Ureter (tissue), 1 donor: ENCODE measurements at regions not wholly inside any gene's neighbourhood (a gene's known extent, or its start where the extent isn't known, plus 50 kb on each side); places are given as distances from the start of the nearest gene placed in this dataset.

Experiments used
- DNase-seq: peaks from one replicate; pipeline ENCODE4 v3.0.0-alpha.2; 2020; ENCODE audit warnings: low spot score
- donor health status: DM: yes; HTN: yes; CAD: no.

DNA sequence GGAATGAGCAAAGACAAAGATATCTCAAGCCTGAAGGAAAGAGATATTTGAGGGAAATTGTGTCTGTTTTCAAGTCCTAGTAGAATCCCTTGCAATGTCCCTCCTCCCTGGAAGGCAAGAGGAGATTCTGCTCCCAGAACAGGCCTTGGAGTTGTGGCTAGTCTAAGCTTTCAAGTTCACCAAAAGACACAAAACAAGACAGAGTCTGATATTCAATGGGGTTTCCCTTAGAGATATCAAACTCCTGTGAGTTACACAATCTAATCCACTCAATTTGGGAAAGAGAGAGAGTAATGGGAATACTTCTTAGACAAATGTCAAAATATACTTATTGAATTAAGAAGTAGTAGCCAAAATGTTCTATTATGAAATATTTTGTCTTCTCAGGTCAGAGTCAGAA lies 162.8 kb upstream of the ADAMTS5 start:
- DNase-seq, result no peak

DNA sequence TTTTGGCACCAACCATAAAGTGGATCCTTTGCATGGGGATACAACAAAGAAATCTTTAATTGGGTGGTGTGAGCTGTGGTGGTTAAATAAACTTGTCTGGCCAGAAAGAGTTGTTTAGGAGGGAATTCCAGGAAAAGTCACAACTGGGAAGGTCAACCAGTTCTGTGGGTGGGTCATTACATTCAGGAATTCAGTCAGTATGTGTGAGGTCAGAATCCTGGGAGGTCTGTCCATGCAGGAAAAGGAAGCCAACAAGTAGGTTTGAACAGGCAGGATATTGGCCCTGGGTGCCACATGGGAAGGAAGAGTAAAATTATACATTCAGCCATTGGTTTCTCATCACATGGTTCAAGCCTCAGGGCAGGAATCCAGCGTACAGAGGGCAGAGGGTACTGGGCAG lies 162.3 kb upstream of the ADAMTS5 start:
- no peak for DNase-seq

DNA sequence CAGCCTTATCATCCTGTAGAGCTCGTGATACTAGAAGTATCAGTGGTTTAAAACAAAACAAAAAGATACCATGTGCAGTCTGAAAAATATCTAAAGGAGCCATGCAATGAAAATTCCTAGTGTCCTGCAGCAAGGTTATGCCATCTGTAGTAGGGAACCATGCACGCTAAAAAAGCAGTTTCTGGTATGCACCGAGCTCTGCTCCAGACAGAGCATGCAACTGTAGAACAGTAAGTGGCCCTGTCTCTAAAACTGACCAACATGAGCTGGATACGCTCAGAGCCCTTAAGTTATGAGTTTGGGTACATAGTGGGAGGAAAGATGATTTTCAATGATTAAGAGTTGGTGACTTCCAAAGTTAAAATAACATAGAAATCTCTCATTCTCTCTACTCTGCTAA lies 159.3 kb upstream of the ADAMTS5 start:
- DNase-seq, result no peak

DNA sequence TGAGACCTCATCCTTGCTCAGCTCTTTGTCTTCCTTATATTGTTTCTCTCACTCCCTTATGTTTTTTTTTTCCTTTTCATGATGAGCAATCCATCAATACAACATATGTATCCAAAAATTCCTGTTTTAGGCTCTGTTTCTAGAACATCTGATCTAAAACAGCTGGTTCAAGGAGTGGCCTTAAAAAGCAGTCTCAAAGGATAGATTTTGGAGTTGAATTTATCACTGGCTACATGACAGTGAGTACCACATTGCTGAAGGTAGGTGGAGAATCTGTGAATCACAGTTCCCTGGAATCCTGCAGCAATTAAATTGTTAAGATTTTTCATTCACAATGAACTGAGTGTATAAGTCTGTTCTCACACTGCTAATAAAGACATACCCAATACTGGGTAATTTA lies 155.8 kb upstream of the ADAMTS5 start:
- no peak for DNase-seq

DNA sequence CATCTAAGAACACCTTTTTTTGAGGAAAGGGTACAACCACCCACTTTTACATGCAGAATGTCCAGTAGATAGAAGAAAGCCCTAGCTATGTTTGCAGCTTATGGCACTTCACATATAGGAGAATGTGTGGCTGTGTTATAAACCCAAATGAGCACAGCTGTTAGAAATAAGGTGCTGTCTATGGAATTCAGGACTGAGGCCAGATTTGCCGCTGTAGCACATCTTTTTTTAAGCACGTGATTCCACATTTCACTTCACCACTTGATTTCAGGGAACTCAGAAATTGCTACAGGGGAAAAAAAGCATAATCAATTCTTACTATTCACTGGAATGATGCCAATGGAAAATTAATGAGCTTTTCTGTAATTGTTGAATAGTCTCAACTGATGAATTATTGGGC lies 147.2 kb upstream of the ADAMTS5 start:
- DNase-seq, result no peak

DNA sequence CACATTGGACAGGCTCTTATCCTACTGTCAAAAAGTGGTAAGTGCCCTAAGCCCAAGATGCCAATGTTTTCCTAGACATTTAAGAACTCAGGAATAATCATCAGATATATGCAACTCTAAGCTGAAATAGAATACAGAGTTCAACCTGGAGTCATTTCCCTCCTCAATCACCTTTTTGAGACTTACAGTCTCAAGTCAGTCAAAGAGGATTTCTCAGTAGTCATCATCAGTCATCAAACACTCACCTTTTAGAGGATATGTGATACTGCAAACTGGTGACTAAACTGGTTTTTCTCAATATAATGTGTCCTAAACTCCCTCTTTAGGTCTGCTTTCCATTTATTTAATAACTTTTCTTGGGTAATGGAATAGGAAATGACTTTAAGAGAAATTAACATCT lies 145.3 kb upstream of the ADAMTS5 start:
- no peak for DNase-seq

DNA sequence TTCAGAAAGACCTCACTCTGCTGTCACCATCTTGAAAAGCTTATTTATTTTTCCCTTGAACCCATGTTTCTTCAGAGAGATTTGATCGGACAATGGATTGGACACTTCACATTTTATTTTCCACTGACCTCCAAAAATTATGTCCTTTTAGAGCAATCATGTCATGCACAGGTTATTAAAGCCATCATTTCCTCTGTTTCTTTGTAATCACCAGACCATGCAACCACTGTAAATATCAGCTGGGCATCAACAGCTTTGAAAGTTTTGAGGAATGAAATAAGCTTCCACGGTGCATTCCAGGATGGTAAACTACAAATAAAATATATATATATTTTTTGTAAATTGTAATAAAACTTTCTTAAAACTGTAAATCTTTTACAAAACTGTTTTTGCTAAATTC lies 144.1 kb upstream of the ADAMTS5 start:
- no peak for DNase-seq

DNA sequence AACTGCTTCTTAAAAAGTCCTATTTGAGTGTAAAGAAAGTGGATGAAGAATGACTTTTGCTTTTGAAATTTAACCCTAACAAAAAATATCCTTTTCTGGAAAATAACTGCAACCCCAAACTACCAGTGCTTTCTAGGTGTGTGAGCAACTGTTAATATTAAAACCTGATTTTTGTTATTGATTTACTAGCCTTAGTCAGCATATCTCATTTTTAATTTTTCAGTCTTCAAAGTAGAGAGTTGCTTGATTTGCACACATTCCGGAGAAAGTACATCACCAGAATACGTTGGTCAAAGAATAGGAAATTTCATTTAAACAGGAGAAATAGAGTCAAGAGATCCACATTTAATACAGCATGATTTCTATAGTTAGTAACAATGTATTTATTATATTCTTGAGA lies 141.8 kb upstream of the ADAMTS5 start:
- DNase-seq, result no peak

DNA sequence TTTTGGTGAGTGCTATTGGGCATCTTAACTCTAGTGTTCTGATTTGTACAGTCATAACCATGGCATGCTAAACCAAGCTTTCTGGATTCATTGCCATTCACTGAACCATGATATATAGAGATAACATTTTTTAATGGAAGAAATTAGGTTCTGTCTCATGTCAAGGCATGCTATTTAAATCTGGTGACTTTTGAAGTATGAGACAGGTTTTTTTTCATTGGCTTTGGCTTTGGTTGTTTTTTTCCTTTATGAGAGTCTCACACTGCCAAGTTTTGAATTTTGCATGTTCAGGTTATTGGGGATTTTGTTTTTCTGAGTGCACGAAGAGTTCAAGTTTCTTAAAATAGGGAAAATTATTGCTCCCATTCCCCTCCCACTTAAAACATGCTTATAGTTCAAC lies 141.3 kb upstream of the ADAMTS5 start:
- DNase-seq, result no peak

DNA sequence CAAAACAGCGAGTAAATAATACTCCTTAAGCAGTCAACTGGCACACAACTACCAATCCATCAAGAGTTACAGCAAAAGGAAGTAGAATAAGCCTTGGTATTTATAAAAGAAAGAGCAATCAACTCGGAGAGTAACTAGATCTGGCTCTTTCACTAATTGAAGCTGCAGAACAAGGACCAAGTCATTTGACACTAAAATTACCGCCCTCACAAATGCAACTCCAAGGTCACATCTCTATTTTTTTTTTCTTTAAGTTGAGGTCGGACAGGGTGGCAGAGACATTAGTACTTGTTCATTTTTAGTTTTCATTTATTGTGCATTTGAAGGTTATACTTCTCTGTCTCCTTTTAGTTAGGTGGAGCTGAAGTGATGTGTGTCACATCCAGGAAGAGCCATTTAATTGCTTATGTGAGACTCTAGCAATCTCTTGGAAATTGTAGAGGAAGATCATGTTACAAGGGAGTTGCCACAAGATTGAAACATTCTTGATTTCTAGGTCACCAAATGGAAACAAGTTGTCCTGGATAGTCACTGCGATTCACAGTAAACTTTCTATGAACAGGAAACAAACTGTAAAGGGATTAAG lies 138.1 kb upstream of the ADAMTS5 start:
- no peak for DNase-seq

DNA sequence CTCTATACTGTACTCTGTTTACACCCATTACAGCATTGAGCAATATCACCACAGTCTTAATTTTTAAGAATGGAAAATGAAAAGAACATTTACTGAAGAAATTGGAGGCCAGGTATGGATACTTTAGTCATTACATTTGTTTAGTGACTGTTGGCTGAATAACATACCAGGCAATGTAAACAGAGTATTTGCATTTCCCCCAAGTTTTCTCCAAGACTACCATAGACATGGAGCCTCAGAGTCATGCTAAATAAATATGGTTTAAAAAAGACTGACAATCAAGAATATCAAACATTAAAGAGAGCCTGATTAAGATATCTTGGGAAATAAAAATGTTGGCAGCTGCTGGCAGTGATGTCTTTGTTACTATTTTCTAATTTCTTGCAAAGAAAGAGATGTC lies 136.9 kb upstream of the ADAMTS5 start:
- no peak for DNase-seq

DNA sequence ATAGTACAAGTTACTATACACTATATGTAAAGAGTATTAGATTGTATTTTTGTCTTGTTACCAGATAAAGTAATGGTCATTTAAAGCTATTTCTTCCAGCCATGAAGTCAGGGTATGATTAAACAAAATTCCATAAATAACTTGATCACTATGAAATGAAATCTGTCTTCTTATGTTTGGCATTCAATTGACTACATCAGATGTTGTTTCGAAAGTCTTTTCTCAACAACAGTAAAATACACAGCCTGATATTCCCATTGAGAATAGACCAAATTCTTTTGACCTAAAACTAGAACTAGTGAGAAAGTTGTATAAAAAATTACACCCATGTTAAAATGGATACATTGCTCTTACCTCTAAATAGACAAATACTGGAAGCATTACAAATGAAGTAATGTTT lies 134.6 kb upstream of the ADAMTS5 start:
- DNase-seq, result no peak

DNA sequence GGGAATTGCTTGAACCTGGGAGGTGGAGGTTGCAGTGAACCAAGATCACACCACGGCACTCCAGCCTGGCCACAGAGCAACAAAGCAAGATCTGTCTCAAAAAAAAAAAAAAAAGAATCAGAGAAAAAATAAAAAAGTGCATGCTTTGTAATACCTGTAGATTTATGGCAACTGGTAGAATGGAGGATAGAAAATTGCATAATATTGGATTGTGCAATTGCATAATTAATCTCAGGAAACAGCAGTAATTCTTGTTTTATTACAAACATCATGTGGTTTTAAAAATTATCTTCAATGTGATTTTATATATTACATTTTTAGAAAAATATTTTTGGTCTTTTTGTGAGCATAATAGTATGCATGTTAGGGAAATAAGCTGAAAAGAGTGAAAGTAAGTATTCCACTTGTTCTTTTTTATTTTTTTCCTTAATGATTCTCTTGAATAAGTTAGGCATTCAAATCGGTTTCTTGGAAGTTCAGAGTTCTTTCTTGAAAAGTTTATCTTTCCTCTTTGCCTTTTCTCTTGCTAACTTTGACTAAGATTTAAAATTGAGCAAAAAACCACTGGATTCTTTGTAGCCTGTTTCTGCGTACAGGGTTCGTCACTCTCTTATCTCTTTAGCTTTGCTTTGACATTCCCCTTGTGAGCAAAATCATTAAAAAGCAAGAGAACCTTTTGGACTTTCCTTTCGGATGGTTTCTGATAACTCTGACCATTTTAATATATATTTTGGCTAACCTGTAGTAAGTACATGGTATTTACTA lies 127.5 kb upstream of the ADAMTS5 start:
- DNase-seq, result no peak

DNA sequence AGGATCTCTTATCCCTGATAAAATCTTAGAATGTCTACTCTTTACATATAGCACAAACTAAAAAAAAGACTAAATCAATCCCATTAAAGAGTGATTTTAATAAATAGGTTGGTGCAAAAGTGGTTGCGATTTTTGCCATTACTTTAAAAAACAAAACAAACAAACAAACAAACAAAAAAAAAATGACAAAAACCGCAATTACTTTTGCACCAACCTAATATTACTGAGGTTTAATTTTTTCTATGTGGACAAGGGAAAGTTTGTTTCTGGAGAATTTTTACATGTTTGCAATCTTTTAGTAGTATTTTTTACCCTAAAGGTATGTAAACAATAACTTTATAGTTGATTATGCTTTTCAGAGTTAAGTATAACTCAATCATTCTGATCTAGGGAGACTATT lies 119.7 kb upstream of the ADAMTS5 start:
- no peak for DNase-seq

DNA sequence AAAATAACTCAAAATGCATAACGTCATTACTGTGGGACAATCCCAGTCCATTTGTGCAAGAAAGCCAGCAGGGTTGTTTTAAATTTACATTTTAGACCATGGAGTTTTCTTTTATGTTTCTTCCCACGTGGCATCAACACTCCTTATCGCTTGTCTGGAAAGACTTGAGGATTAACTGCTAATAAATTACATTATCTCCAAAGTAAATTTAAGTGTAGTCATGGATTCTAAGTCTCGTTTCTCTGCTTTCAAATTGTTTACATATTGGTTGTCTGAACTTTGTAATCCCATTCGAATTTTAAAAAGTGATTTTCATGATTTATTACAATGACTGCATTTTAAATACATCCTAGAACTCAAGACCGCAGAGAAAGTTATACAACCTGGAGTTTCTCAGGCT lies 119.3 kb upstream of the ADAMTS5 start:
- no peak for DNase-seq

DNA sequence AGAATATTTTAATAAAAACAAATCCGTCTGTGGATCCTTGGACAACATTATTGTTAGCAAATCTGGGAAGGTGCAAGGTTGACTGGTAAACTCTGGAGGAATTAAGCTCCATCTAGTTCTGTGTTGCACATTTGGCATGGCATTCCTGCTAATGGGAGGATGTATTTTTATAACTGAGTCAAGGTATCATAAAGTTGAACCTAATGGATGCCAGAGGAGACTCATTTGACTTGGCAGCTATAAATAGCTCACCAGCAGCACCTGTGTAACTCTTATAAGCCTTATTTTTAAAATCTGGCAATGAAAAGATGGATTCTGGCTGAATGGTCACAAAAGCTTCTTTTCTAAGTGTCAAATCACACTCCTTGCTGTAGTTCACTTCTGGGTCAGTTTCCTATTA lies 118.5 kb upstream of the ADAMTS5 start:
- no peak for DNase-seq

DNA sequence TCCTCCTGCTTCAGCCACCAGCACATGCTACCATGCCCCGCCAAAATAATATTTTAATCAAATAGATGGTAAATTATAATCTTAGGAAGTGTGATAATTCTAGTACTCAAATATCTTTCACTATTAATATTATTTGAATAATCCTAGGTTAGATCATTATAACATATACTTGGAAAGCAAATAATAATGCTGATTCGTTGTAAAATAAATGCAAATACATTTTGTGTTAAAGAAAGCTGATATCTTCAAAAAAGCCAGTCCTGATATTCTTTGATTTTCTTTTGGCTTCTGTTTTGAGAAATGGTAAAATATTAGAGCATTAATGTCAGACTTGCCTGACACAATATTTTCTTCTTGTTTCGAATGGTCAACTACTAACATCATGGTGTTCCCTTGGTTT lies 116.3 kb upstream of the ADAMTS5 start:
- DNase-seq, result no peak

DNA sequence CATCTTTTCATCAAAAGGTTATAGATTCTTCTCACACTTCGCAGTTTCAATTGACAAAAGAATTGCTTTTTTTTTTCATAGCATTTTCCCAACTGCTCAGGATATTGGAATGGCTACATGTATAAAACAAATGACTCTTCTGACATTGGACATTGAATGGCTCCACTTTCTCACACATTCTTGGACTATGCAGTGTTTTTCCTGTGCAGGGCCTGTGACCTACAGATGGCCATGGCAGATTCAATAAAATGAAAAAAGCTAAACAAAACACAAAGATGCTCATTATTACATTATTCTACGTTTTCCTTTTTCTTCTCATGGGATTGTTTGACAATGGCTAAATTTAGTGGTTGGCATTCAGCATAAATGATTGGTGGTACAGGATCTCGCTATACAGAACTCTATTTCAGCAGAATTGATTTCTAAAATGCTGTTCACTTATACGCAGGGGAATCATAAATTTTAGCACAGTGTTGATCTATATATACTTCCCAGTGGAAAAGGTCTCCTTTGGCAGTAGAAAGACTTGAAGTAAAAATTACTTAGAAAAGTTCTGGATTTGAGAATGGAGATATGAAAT lies 115.6 kb upstream of the ADAMTS5 start:
- DNase-seq, result no peak

DNA sequence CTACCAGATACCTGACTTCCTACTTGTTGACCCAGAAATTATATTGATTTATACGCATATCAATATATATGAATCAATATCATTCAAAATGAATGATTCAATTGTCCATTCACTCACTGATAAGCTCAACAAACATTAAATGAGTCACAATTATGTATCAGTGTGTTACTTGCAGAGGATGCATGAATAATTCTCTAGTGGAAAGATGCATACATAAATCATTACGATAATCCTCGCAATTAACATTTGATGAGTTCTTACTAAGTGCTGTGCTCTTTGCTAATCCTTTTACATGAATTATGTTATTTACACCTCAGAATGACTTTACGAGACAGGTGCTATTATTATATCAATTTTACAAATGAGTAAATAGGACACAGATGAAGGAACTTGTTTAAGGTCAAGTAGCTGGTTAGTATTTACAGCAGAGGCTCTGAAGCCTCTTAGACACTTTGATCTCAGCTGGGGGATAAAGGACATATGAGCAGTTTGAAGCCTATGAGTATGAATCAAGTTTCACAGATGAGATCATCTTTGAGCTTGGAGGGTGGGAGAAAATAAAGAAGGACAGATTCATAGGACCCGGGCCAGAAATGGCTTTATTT lies 112.8 kb upstream of the ADAMTS5 start:
- no peak for DNase-seq

DNA sequence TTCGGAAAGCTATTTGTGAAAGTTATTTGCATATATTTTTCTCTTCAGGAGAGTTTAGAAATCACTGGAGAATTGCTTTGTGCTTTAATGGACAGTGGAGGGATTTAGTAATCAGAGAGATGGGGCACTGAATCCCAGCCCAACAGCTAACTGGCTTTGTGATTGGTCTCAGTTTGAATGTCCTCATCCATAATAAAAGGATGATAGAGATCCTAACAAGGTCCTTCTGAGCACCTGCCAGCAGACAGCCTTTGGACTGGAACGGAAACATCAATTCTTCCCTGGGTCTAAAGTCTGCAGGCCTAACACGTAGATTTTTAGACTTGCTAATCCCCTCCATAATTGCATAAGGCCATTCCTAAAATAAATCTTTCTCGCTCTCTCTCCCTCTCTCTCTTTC lies 112.0 kb upstream of the ADAMTS5 start:
- DNase-seq, result no peak

DNA sequence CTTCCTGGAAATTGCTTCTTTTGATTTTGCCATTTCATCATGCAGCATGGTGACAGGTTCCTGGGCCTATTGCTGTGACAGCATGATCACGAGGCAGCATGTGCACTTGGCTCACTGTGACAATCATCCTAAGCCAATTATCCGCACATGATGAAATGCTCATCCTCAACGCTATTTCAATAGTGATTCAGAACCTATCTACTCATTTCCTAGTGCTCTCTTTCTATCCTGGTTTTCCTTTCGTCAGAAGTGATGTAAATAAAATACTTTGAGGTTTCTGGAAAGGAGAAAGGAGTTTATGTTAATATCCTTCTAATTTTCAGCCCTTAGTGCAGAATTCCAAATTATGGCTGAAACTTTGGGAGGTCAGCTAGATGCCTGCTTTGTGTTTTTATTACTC lies 110.6 kb upstream of the ADAMTS5 start:
- no peak for DNase-seq

DNA sequence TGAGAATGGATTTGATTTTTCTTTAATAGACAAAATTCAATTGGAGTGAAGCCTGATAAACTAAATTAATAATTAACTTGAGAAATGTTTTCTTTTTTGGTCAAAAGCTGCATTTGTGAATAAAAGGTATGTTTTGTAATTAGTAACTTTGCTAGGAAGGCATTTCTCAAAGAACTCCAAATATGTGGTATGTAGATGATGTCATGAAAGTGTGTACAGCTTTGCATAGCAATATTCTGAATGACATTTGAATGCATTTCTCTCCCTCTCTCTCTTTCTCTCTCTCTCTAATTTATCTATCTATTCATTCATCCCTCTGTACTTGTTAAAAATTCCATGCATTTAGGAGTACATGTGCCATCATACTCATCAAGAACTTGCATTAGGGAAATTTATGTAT lies 109.1 kb upstream of the ADAMTS5 start:
- no peak for DNase-seq
